ENCODE measurements at regions not wholly inside any gene's neighbourhood (a gene's known extent, or its start where the extent isn't known, plus 50 kb on each side); places are given as distances from the start of the nearest gene placed in this dataset.

- no peaks in the 10 kb centered on the region for H3K79me2 ChIP-seq (ENCODE audit: insufficient read depth, low read length)
- TF ChIP-seq CTCF (IDR thresholded peaks at IDR 0.05; ENCODE audit: low read length): no peak
- no peak for TF ChIP-seq EZH2 (IDR thresholded peaks at IDR 0.05; ENCODE audit: borderline replicate concordance, low read length)
- H3K27ac ChIP-seq (ENCODE audit: low read depth, low read length, poor library complexity, severe bottlenecking): no peak overlapping the region
- no peaks in the 10 kb centered on the region for H3K9me3 ChIP-seq (ENCODE audit: low read length)
- H3K4me1 ChIP-seq (ENCODE audit: insufficient read depth, low read length, severe bottlenecking): no peaks in the 10 kb centered on the region
- H3F3A ChIP-seq (ENCODE audit: insufficient read depth, low read length): no peaks in the 10 kb centered on the region
- no peaks in the 10 kb centered on the region for H4K20me1 ChIP-seq (ENCODE audit: insufficient read depth, low read length)
- H3K4me2 ChIP-seq (ENCODE audit: low read length): no peak overlapping the region
- no peaks in the 10 kb centered on the region for H3K9me2 ChIP-seq (ENCODE audit: low read depth, low read length)
- H3K36me3 ChIP-seq (ENCODE audit: insufficient read depth, low read length): no peaks in the 10 kb centered on the region
- H3K27me3 ChIP-seq (ENCODE audit: insufficient read depth, low read length): no peaks in the 10 kb centered on the region
- H3K4me3 ChIP-seq (ENCODE audit: low read depth, low read length, poor library complexity, severe bottlenecking): no peak overlapping the region
- no peak overlapping the region for H2AFZ ChIP-seq (ENCODE audit: low read length)
- H3K9ac ChIP-seq (ENCODE audit: low read length): no peak overlapping the region
These were observed 57.3 kb upstream of the PTGFRN start for GRCh38 chr1:116852367-116852766.

GRCh38 chr1:116852910-116853309 is 56.8 kb upstream of the PTGFRN start:
- H2AFZ ChIP-seq (ENCODE audit: low read length): no peak overlapping the region
- H3K4me3 ChIP-seq (ENCODE audit: low read depth, low read length, poor library complexity, severe bottlenecking): no peak overlapping the region
- H3K9me2 ChIP-seq (ENCODE audit: low read depth, low read length): no peaks in the 10 kb centered on the region
- no peaks in the 10 kb centered on the region for H3F3A ChIP-seq (ENCODE audit: insufficient read depth, low read length)
- no peaks in the 10 kb centered on the region for H3K36me3 ChIP-seq (ENCODE audit: insufficient read depth, low read length)
- H3K9me3 ChIP-seq (ENCODE audit: low read length): no peaks in the 10 kb centered on the region
- no peaks in the 10 kb centered on the region for H3K79me2 ChIP-seq (ENCODE audit: insufficient read depth, low read length)
- H3K27me3 ChIP-seq (ENCODE audit: insufficient read depth, low read length): no peaks in the 10 kb centered on the region
- no peaks in the 10 kb centered on the region for H3K4me1 ChIP-seq (ENCODE audit: insufficient read depth, low read length, severe bottlenecking)
- H3K27ac ChIP-seq (ENCODE audit: low read depth, low read length, poor library complexity, severe bottlenecking): no peak overlapping the region
- H3K4me2 ChIP-seq (ENCODE audit: low read length): no peak overlapping the region
- TF ChIP-seq EZH2 (IDR thresholded peaks at IDR 0.05; ENCODE audit: borderline replicate concordance, low read length) (no peak), CTCF (IDR thresholded peaks at IDR 0.05; ENCODE audit: low read length) (no peak)
- no peak overlapping the region for H3K9ac ChIP-seq (ENCODE audit: low read length)
- H4K20me1 ChIP-seq (ENCODE audit: insufficient read depth, low read length): no peaks in the 10 kb centered on the region

- H3F3A ChIP-seq (ENCODE audit: insufficient read depth, low read length): no peaks in the 10 kb centered on the region
- H3K27me3 ChIP-seq (ENCODE audit: insufficient read depth, low read length): no peaks in the 10 kb centered on the region
- no peaks in the 10 kb centered on the region for H3K9me3 ChIP-seq (ENCODE audit: low read length)
- H3K4me1 ChIP-seq (ENCODE audit: insufficient read depth, low read length, severe bottlenecking): no peaks in the 10 kb centered on the region
- H3K36me3 ChIP-seq (ENCODE audit: insufficient read depth, low read length): no peaks in the 10 kb centered on the region
- H3K9me2 ChIP-seq (ENCODE audit: low read depth, low read length): no peaks in the 10 kb centered on the region
- H2AFZ ChIP-seq (ENCODE audit: low read length): no peak overlapping the region
- no peak overlapping the region for H3K4me2 ChIP-seq (ENCODE audit: low read length)
- no peak overlapping the region for H3K4me3 ChIP-seq (ENCODE audit: low read depth, low read length, poor library complexity, severe bottlenecking)
- no peak overlapping the region for H3K27ac ChIP-seq (ENCODE audit: low read depth, low read length, poor library complexity, severe bottlenecking)
- no peaks in the 10 kb centered on the region for H4K20me1 ChIP-seq (ENCODE audit: insufficient read depth, low read length)
- H3K79me2 ChIP-seq (ENCODE audit: insufficient read depth, low read length): no peaks in the 10 kb centered on the region
- no peak for TF ChIP-seq CTCF (IDR thresholded peaks at IDR 0.05; ENCODE audit: low read length)
- no peak for TF ChIP-seq EZH2 (IDR thresholded peaks at IDR 0.05; ENCODE audit: borderline replicate concordance, low read length)
- no peak overlapping the region for H3K9ac ChIP-seq (ENCODE audit: low read length)
These were observed 55.9 kb upstream of the PTGFRN start for GRCh38 chr1:116853680-116854402.

Data from OCI-LY1 (cell line).